OCI-LY1 (cell line): ENCODE measurements at regions not wholly inside any gene's neighbourhood (a gene's known extent, or its start where the extent isn't known, plus 50 kb on each side); places are given as distances from the start of the nearest gene placed in this dataset.

Experiments used
- EZH2 ChIP-seq: fragments of 200-600 bp; sonication (generic), shearing (Covaris generic); IDR thresholded peaks from 2 replicates; pipeline ENCODE4 v1.8.0; 2017; ENCODE audit warnings: borderline replicate concordance, mixed run types, mild to moderate bottlenecking, antibody characterized with exemption, low read length, moderate library complexity, mixed read lengths
- TF ChIP-seq, protein P1 (sequence below): fragments of 200-600 bp; sonication (generic), shearing (Covaris generic); IDR thresholded peaks from 2 replicates; pipeline ENCODE4 v1.5.1; 2017; ENCODE audit warnings: mild to moderate bottlenecking, antibody characterized with exemption, low read length, moderate library complexity, mixed read lengths

- TF ChIP-seq, protein P1, sequence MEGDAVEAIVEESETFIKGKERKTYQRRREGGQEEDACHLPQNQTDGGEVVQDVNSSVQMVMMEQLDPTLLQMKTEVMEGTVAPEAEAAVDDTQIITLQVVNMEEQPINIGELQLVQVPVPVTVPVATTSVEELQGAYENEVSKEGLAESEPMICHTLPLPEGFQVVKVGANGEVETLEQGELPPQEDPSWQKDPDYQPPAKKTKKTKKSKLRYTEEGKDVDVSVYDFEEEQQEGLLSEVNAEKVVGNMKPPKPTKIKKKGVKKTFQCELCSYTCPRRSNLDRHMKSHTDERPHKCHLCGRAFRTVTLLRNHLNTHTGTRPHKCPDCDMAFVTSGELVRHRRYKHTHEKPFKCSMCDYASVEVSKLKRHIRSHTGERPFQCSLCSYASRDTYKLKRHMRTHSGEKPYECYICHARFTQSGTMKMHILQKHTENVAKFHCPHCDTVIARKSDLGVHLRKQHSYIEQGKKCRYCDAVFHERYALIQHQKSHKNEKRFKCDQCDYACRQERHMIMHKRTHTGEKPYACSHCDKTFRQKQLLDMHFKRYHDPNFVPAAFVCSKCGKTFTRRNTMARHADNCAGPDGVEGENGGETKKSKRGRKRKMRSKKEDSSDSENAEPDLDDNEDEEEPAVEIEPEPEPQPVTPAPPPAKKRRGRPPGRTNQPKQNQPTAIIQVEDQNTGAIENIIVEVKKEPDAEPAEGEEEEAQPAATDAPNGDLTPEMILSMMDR: no peak
- TF ChIP-seq EZH2: no peak
Measured at GRCh38 chr2:47626664-47627063, 55.9 kb upstream of the KCNK12 start.
